ENCODE measurements at regions not wholly inside any gene's neighbourhood (a gene's known extent, or its start where the extent isn't known, plus 50 kb on each side); places are given as distances from the start of the nearest gene placed in this dataset.

- no peak for DNase-seq
Observed at GRCh38 chr13:59176775-59177174, 987.0 kb downstream of the DIAPH3 start.

- DNase-seq = peak in 1 of 4 experiments; percentile 0
Observed at GRCh38 chr13:59178344-59178743, 985.4 kb downstream of the DIAPH3 start.

- DNase-seq = no peak
Observed at GRCh38 chr13:59182241-59182640, 981.5 kb downstream of the DIAPH3 start.

GRCh38 chr13:59197397-59197796, 966.3 kb downstream of the DIAPH3 start:
- DNase-seq = no peak

- no peak for DNase-seq
Observed at GRCh38 chr13:59201841-59202240, 961.9 kb downstream of the DIAPH3 start.

GRCh38 chr13:59203855-59204254, 959.9 kb downstream of the DIAPH3 start:
- DNase-seq = no peak

- DNase-seq = no peak
Observed at GRCh38 chr13:59205501-59205900, 958.2 kb downstream of the DIAPH3 start.

- no peak for DNase-seq
Observed at GRCh38 chr13:59208405-59209195, 955.1 kb downstream of the DIAPH3 start.

- no peak for DNase-seq
Observed at GRCh38 chr13:59210543-59210942, 953.2 kb downstream of the DIAPH3 start.

- no peak for DNase-seq
Observed at GRCh38 chr13:59211606-59212005, 952.1 kb downstream of the DIAPH3 start.

- DNase-seq = no peak
Observed at GRCh38 chr13:59229401-59229800, 934.3 kb downstream of the DIAPH3 start.

GRCh38 chr13:59229861-59230260, 933.9 kb downstream of the DIAPH3 start:
- DNase-seq = no peak

- DNase-seq = no peak
Observed at GRCh38 chr13:59230484-59231264, 933.1 kb downstream of the DIAPH3 start.

GRCh38 chr13:59236309-59236919, 927.3 kb downstream of the DIAPH3 start:
- DNase-seq = no peak

- no peak for DNase-seq
Observed at GRCh38 chr13:59236944-59237343, 926.8 kb downstream of the DIAPH3 start.

- no peak for DNase-seq
Observed at GRCh38 chr13:59247171-59247570, 916.6 kb downstream of the DIAPH3 start.

GRCh38 chr13:59250336-59251189, 913.2 kb downstream of the DIAPH3 start:
- no peak for DNase-seq

- DNase-seq = no peak
Observed at GRCh38 chr13:59259165-59260000, 904.3 kb downstream of the DIAPH3 start.

GRCh38 chr13:59261928-59262488, 901.7 kb downstream of the DIAPH3 start:
- DNase-seq = no peak

GRCh38 chr13:59263531-59263930, 900.2 kb downstream of the DIAPH3 start:
- no peak for DNase-seq

GRCh38 chr13:59266478-59267063, 897.2 kb downstream of the DIAPH3 start:
- no peak for DNase-seq
